Pancreas (tissue), 10 donors: ENCODE measurements at regions not wholly inside any gene's neighbourhood (a gene's known extent, or its start where the extent isn't known, plus 50 kb on each side); places are given as distances from the start of the nearest gene placed in this dataset.
"Not testable (repeated sequence)": the region's sequence is repeated elsewhere in the genome, so short reads cannot be mapped to it uniquely, and the experiment has no call there.

Source experiments
- ATAC-seq, 4 donors: fragments of 200-7000 bp; cut with Tn5 transposase; one replicate each; pipeline versions ENCODE4 v1.8.0 to v1.9.1; 2020; ENCODE audit warnings: mild to moderate bottlenecking in 4 of 4, moderate library complexity in 4 of 4
- DNase-seq, 6 donors: peaks; one replicate each; pipeline ENCODE4 v3.0.0-alpha.2; 2020
- FAIRE-seq: peaks from 2 replicates; lab custom pipeline; 2012; peaks lifted over from hg19 to GRCh38; lab: Jason Lieb, UNC
- H3K27ac ChIP-seq, 4 donors: fragments of 200-600 bp; sonication (generic); 1 replicate in 3 of 4; 2 replicates in 1 of 4; pipeline versions ENCODE4 v1.5.0 to v1.8.0; 2020
- H3K27me3 ChIP-seq, 4 donors: fragments of 200-600 bp; one replicate each; pipeline ENCODE4 v1.8.0; 2021
- H3K36me3 ChIP-seq, 3 donors: fragments of 200-600 bp; sonication (generic) in 1 of 3; one replicate each; pipeline versions ENCODE4 v1.5.0 to v1.8.0; 2020 to 2021
- H3K4me1 ChIP-seq, 3 donors: fragments of 200-600 bp; one replicate each; pipeline ENCODE4 v1.8.0; 2021
- H3K4me3 ChIP-seq, 4 donors: fragments of 200-600 bp; sonication (generic) in 2 of 4; one replicate each; pipeline versions ENCODE4 v1.5.0 to v1.8.0; 2020 to 2021
- H3K9me3 ChIP-seq, 4 donors: fragments of 200-600 bp; one replicate each; pipeline ENCODE4 v1.8.0; 2021
- CTCF ChIP-seq, 4 donors: fragments of 200-600 bp; sonication (generic) in 3 of 4; IDR thresholded peaks; one replicate each; pipeline versions ENCODE4 v1.5.0 to v1.8.0; 2021; ENCODE audit warnings: antibody characterized with exemption in 4 of 4
- WGBS, 2 donors: extraction: QIAGEN DNeasy Blood & Tissue Kit; methylation state at CpG; one replicate each; pipeline ENCODE4 v1.1.7; 2013; 5-methylcytosine and 5-hydroxymethylcytosine counted together
- intact Hi-C, 3 donors: fragments of 100-400 bp; cut with DNase I; formaldehyde crosslinking; loops; one replicate each; pipeline versions ENCODE4 v1.11.1 to v1.14.2; 2022
- donor health status: healthy with polysubstance abuse.
- donor health status: DM: no; HTN: no; CAD: no; lungs with moderate emphysema.
- donor health status: DM: no; HTN: no; CAD: no.
- donor health status: control.
- donor health status: control.
- donor health status: Bipolar disorder and iron deficiency.
- donor health status: DM: yes; HTN: yes; CAD: no.
- donor health status: DM: no; HTN: no; CAD: no.
- donor health status: DM: no; HTN: no; CAD: no.
- donor health status: DM: yes; HTN: yes; CAD: no.

- intact Hi-C loops, H3K4me1 ChIP-seq, FAIRE-seq, H3K36me3 ChIP-seq, DNase-seq, H3K27ac ChIP-seq, ATAC-seq, H3K9me3 ChIP-seq, H3K4me3 ChIP-seq, H3K27me3 ChIP-seq: not testable (repeated sequence)
- WGBS, 2 donors: 96 to 99% methylated on average over 13 to 14 of the region's 14 CpGs
Measured at GRCh38 chr16:29252311-29252710, 154.2 kb downstream of the NPIPB11 start.

GRCh38 chr16:29251571-29252011 is 154.9 kb downstream of the NPIPB11 start:
- 20 to 37% methylated on average over 15 to 21 of the region's 21 CpGs for WGBS, 2 donors
- H3K9me3 ChIP-seq, H3K4me1 ChIP-seq, H3K27ac ChIP-seq, intact Hi-C loops, H3K36me3 ChIP-seq, H3K27me3 ChIP-seq, FAIRE-seq: not testable (repeated sequence)
- ATAC-seq (peak; percentile 65 to 93 (median 80)), DNase-seq (peak in 3 of 6 donors; percentile 55 to 88 (median 62))
- peak overlapping the region in 1 of 4 donors; percentile 12 for H3K4me3 ChIP-seq

- H3K27ac ChIP-seq, DNase-seq, H3K9me3 ChIP-seq, intact Hi-C loops, H3K4me1 ChIP-seq, H3K27me3 ChIP-seq, H3K4me3 ChIP-seq, FAIRE-seq, H3K36me3 ChIP-seq: not testable (repeated sequence)
- 43 to 50% methylated on average over 14 of the region's 19 CpGs for WGBS, 2 donors
- ATAC-seq: peak in 2 of 4 donors; percentile 14 to 28
Measured at GRCh38 chr16:29250923-29251434, 155.5 kb downstream of the NPIPB11 start.

- H3K4me3 ChIP-seq, H3K36me3 ChIP-seq, ATAC-seq, H3K27ac ChIP-seq, intact Hi-C loops, FAIRE-seq, H3K27me3 ChIP-seq, H3K4me1 ChIP-seq, H3K9me3 ChIP-seq, DNase-seq: not testable (repeated sequence)
- 89 to 95% methylated on average over 3 of the region's 3 CpGs for WGBS, 2 donors
Measured at GRCh38 chr16:29250469-29250868, 156.0 kb downstream of the NPIPB11 start.

- FAIRE-seq, H3K27ac ChIP-seq, DNase-seq, H3K27me3 ChIP-seq, ATAC-seq, intact Hi-C loops, H3K36me3 ChIP-seq, H3K4me1 ChIP-seq, H3K9me3 ChIP-seq, H3K4me3 ChIP-seq: not testable (repeated sequence)
- 79 to 92% methylated on average over 8 of the region's 8 CpGs for WGBS, 2 donors
Measured at GRCh38 chr16:29248940-29249318, 157.6 kb downstream of the NPIPB11 start.

GRCh38 chr16:29248306-29248939 is 158.1 kb downstream of the NPIPB11 start:
- 67 to 86% methylated on average over 16 to 18 of the region's 18 CpGs for WGBS, 2 donors
- H3K36me3 ChIP-seq, DNase-seq, H3K9me3 ChIP-seq, H3K4me3 ChIP-seq, H3K4me1 ChIP-seq, FAIRE-seq, intact Hi-C loops, H3K27ac ChIP-seq, H3K27me3 ChIP-seq: not testable (repeated sequence)
- peak in 1 of 4 donors; percentile 30 for ATAC-seq

- H3K9me3 ChIP-seq, H3K36me3 ChIP-seq, ATAC-seq, FAIRE-seq, DNase-seq, H3K27ac ChIP-seq, intact Hi-C loops, H3K4me1 ChIP-seq, H3K27me3 ChIP-seq, H3K4me3 ChIP-seq: not testable (repeated sequence)
- 78 to 86% methylated on average over 3 to 5 of the region's 5 CpGs for whole genome bisulfite sequencing, 2 donors
Measured at GRCh38 chr16:29246091-29246490, 160.4 kb downstream of the NPIPB11 start.

GRCh38 chr16:29237971-29238370 is 168.5 kb downstream of the NPIPB11 start:
- no peak for TF ChIP-seq CTCF (IDR thresholded peaks at IDR 0.05)
- Histone ChIP-seq H3K36me3 (no peaks in the 10 kb centered on the region), H3K9me3 (no peaks in the 10 kb centered on the region), H3K27me3 (no peaks in the 10 kb centered on the region), H3K4me1 (no peaks in the 10 kb centered on the region), H3K4me3 (no peak overlapping the region), H3K27ac (no peak overlapping the region)
- intact Hi-C loops: no loop called here
- FAIRE-seq (no peak), DNase-seq (no peak), ATAC-seq (no peak)
- 51 to 66% methylated on average over 7 of the region's 7 CpGs for WGBS, 2 donors

GRCh38 chr16:29237495-29237894 is 169.0 kb downstream of the NPIPB11 start:
- FAIRE-seq, DNase-seq, H3K9me3 ChIP-seq, intact Hi-C loops, H3K4me1 ChIP-seq, H3K27ac ChIP-seq, ATAC-seq, H3K4me3 ChIP-seq, H3K27me3 ChIP-seq, H3K36me3 ChIP-seq: not testable (repeated sequence)
- 84 to 93% methylated on average over 12 to 15 of the region's 15 CpGs for WGBS, 2 donors

- intact Hi-C loops, DNase-seq, H3K4me3 ChIP-seq, H3K27me3 ChIP-seq, H3K27ac ChIP-seq, H3K36me3 ChIP-seq, FAIRE-seq, H3K9me3 ChIP-seq, ATAC-seq, H3K4me1 ChIP-seq: not testable (repeated sequence)
- 82 to 88% methylated on average over 17 to 28 of the region's 30 CpGs for WGBS, 2 donors
Measured at GRCh38 chr16:29237023-29237422, 169.5 kb downstream of the NPIPB11 start.

- H3K4me1 ChIP-seq, H3K4me3 ChIP-seq, H3K36me3 ChIP-seq, H3K9me3 ChIP-seq, intact Hi-C loops, DNase-seq, H3K27ac ChIP-seq, FAIRE-seq, ATAC-seq, H3K27me3 ChIP-seq: not testable (repeated sequence)
- WGBS, 2 donors: 73 to 84% methylated on average over 14 to 16 of the region's 16 CpGs
Measured at GRCh38 chr16:29235836-29236370, 170.6 kb downstream of the NPIPB11 start.
